GM19397 (cell line): ENCODE measurements at regions not wholly inside any gene's neighbourhood (a gene's known extent, or its start where the extent isn't known, plus 50 kb on each side); places are given as distances from the start of the nearest gene placed in this dataset.
"Not testable (repeated sequence)": the region's sequence is repeated elsewhere in the genome, so short reads cannot be mapped to it uniquely, and the experiment has no call there.

Experiments
- ATAC-seq: cut with Tn5 transposase; IDR thresholded peaks from one replicate; pipeline ENCODE4 v1.9.1; 2021; ENCODE audit warnings: mild to moderate bottlenecking, moderate library complexity; ENCODE audit not compliant: unreplicated experiment

- ATAC-seq, result no peak
Measured at GRCh38 chr2:111250448-111251030, 129.8 kb downstream of the BCL2L11 start.

GRCh38 chr2:111251711-111252110 is 131.0 kb downstream of the BCL2L11 start:
- no peak for ATAC-seq

GRCh38 chr2:111252436-111252835 is 131.7 kb downstream of the BCL2L11 start:
- no peak for ATAC-seq

- not testable (repeated sequence) for ATAC-seq
Measured at GRCh38 chr2:111254916-111255315, 134.2 kb downstream of the BCL2L11 start.

- not testable (repeated sequence) for ATAC-seq
Measured at GRCh38 chr2:111256628-111257027, 135.9 kb downstream of the BCL2L11 start.

- not testable (repeated sequence) for ATAC-seq
Measured at GRCh38 chr2:111257607-111258006, 136.9 kb downstream of the BCL2L11 start.

- not testable (repeated sequence) for ATAC-seq
Measured at GRCh38 chr2:111258318-111258717, 137.6 kb downstream of the BCL2L11 start.

GRCh38 chr2:111262627-111263379 is 142.1 kb downstream of the BCL2L11 start:
- ATAC-seq, result not testable (repeated sequence)

GRCh38 chr2:111263380-111264017 is 142.8 kb downstream of the BCL2L11 start:
- not testable (repeated sequence) for ATAC-seq

- ATAC-seq, result not testable (repeated sequence)
Measured at GRCh38 chr2:111264956-111265355, 144.2 kb downstream of the BCL2L11 start.

- not testable (repeated sequence) for ATAC-seq
Measured at GRCh38 chr2:111266556-111266955, 145.8 kb downstream of the BCL2L11 start.

- not testable (repeated sequence) for ATAC-seq
Measured at GRCh38 chr2:111267038-111267437, 146.3 kb downstream of the BCL2L11 start.

- not testable (repeated sequence) for ATAC-seq
Measured at GRCh38 chr2:111269761-111270323, 149.1 kb downstream of the BCL2L11 start.

GRCh38 chr2:111270569-111270968 is 149.9 kb downstream of the BCL2L11 start:
- not testable (repeated sequence) for ATAC-seq

GRCh38 chr2:111271647-111272304 is 151.1 kb downstream of the BCL2L11 start:
- ATAC-seq, result not testable (repeated sequence)

GRCh38 chr2:111273007-111273406 is 152.3 kb downstream of the BCL2L11 start:
- ATAC-seq, result not testable (repeated sequence)

GRCh38 chr2:111275047-111275853 is 154.5 kb downstream of the BCL2L11 start:
- not testable (repeated sequence) for ATAC-seq

- not testable (repeated sequence) for ATAC-seq
Measured at GRCh38 chr2:111275854-111276171, 155.1 kb downstream of the BCL2L11 start.

- not testable (repeated sequence) for ATAC-seq
Measured at GRCh38 chr2:111278133-111278532, 157.4 kb downstream of the BCL2L11 start.

- not testable (repeated sequence) for ATAC-seq
Measured at GRCh38 chr2:111280709-111281286, 160.1 kb downstream of the BCL2L11 start.
